Medulla oblongata (tissue), 1 donor: ENCODE measurements at regions not wholly inside any gene's neighbourhood (a gene's known extent, or its start where the extent isn't known, plus 50 kb on each side); places are given as distances from the start of the nearest gene placed in this dataset.

Source experiments
- DNase-seq: peaks from one replicate; pipeline ENCODE4 v3.0.0-alpha.2; 2015; ENCODE audit errors: extremely low spot score

DNA sequence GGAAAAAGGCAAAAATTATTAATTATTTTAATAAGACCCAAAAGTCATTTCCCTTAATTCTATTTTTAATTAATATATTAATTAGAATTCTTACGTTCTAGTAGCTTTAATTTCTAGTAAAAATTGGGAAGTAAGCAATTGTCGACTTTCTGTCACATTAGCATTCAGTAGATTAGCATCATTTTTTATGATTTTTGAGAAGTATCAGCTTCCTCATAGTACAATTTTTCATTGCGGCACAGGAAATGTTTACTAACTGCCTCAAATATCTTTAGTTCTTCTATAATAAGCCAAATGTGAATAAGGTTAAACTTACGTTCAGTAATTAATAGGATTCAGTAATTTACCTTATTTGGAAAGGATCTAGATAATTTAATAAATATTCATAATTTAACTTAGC, 687.4 kb downstream of the EPM2A start:
- no peak for DNase-seq

DNA sequence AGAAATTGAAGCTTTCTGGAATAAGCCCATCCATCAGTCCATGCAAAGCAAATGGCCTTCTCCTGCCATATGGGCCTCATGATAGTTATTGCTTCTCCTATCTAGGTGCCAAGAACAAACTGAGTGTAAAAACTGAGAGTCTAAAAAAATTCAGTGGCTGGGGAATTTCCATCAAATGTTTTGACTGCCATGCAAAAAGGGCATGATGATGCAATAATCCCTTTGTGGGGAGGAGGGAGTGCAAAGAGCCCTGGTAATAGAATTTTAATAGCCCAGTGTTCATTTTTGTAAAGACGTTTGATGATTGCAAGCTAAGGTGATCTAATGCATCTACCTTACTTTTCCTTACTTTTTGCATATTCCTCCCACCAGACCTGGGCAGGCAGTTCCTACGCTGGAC, 683.7 kb downstream of the EPM2A start:
- no peak for DNase-seq

DNA sequence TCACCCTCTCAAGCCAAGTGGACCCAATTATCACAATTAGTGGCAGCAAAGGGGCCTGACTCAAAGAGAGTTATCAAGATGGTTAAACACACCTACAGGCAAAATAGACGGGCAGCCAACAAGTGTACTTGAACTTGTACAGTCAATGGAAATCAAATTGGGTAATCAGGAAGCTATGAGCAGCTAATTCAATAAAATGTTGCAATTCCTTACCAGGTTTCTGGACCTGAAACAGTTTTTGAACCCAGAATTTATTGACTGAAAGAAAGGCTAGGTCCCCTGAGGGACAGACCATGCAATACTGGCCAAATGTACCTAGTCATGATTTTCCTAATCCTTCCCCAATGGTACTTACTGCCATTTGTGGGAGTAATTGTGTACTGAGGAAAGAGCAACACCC, 679.8 kb downstream of the EPM2A start:
- DNase-seq, result no peak

DNA sequence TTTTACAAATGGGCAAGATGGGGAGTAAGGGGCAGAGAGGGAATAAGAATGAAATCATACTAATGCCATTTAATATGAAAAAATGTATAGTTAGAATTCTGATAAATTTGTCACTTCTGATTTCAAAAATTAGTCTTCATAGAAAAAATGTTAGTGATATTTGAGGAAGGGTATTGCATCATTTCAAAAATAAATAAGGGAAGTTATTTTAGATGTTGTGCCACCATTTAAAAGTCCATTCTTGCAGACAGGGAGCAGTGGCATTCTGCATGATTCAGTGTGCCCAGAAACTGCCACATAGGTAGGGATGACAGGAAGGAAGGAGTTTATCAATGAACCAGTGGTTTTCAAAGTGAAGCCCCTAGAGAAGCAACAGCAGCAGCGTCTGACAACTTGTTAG, 674.6 kb downstream of the EPM2A start:
- no peak for DNase-seq

DNA sequence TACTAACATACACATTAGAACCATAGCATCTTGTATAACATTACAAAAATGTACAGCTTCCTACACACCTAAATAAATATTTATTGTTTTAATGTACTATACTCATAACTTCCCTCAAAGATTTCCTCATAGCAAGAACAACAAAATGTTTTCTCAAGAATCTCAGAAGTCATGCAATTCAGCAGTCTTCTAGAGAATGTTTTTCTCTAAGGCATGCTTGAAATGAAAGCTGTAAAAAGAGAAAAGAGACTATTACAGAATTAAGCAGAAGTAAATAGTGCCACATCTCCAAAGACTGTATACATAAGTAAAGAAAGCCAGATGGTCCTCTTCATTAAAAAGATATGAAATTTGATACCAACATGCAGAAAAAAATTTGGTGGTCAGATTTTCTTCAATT, 672.2 kb downstream of the EPM2A start:
- DNase-seq, result no peak

DNA sequence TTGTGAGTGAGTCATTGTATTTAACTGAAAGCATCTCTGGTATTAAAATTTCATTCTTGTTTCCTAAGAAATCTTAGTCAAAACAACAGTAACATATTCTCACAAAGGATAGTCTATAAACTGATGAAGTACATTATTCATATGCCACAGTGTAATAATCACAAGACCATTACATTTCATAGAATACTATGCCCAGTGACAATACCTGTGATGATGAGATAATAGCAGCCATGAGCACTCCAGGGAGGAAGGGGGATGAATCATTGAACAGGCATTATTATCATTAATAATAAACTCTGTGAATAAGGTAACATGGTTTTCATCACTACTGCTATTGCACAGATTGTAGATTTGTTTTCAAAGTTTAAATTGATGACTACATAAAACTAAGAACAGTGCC, 667.9 kb downstream of the EPM2A start:
- DNase-seq, result no peak

DNA sequence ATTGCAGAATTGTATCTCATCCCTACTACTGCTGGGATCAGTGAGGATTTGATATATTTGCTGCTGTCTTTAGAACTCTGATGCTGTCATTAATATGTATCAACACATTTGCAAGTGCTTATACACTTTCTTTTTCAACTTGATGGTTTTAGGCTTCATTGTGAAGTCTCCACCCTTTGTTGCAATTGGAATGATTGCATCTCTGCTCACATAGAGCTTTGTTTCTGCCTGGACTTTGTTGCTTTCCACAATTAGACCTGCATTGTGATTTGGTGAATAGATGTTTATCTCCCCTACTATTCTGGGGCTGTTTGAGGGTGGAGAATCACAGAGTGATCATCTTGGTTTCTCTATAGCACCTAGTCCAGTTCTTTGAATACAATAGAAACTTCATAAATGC, 666.7 kb downstream of the EPM2A start:
- no peak for DNase-seq

DNA sequence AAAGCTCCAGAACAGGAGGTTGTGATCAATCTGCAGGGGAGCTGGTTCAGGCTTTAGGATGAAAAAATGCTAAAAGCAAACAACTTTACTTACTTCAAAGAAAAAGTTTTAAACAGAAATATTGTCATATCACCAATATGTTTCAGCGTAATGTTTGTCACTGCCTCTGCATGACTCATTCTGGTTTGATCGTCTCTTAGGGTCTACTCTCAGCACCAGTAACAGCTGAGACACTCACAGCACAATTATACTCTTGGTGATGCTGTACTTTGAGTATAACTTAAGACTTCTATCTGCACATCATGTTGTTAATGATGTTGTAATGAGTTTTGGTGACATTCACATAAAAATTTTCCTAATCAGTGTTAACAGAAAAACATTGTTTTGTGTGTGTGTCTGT, 665.4 kb downstream of the EPM2A start:
- DNase-seq, result no peak

DNA sequence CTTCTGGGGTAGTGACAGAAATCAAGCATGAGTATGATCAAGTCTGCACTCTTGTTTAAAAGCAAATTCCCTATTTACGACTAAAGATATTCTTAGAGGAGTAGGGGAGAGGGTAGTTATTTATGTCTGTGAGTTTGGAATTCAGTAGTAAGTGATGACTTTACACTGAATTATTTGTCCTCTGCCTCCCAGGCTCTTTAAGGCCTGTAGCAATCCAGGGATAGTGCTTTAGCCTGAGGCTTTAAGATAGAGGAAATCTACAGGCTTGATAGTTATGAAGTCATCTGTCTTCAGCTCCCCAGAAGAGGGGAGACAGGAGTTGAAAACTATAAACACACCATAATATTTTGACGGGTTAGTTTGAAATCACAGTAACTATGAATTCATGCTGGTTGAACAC, 664.5 kb downstream of the EPM2A start:
- no peak for DNase-seq

DNA sequence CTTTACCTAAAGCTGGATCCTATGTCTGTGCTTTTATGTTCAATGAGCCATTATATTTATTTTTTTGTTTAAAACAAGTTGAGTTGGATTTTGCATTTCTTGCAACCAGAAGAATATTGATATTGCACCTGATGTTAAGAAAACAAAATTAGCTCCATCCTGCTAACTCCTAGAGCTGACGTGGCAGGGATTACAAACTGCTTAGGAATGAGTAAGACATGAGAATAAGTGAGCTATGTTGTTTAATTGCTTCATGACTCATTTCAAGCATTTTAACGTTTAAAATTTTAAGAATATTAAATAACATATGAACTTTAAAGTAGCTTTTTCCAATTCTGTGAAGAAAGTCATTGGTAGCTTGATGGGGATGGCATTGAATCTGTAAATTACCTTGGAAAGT, 663.5 kb downstream of the EPM2A start:
- no peak for DNase-seq

DNA sequence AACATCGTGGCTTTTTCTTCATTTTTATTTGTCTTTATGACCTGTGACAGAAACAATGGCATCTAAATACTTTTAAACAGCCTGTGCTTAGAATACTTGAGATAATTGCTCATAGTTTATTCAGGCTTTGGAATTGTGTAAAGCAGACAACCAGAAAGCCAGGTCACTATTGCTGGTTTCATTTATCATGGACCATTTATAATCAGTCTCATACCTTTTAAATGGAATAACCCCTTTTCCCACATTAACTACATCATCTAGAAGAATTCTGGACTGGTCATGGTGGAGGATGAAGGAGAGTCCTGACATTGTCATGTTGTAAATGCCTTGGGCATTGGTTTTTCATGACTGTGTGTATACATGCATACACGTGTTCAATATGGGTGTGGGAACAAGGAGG, 661.5 kb downstream of the EPM2A start:
- no peak for DNase-seq

DNA sequence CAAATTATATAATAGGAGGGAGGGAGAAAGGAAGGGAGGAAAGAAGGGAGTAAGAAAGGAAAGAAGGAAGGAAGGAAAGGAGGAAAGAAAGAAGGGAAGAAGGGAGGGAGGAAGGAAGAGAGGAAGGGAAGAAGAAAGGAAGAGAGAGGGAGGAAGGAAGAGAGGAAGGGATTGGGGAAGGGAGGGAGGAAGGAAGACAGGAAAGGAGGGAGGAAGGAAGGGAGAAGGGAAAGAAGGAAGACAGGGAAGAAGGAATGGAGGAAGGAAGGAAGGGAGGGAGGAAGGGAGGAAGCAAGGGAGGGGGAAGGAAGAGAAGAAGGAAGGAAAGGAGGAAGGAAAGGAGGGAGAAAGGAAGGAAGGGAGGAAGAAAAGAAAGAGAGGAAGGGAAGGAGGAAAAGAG, 660.5 kb downstream of the EPM2A start:
- no peak for DNase-seq

DNA sequence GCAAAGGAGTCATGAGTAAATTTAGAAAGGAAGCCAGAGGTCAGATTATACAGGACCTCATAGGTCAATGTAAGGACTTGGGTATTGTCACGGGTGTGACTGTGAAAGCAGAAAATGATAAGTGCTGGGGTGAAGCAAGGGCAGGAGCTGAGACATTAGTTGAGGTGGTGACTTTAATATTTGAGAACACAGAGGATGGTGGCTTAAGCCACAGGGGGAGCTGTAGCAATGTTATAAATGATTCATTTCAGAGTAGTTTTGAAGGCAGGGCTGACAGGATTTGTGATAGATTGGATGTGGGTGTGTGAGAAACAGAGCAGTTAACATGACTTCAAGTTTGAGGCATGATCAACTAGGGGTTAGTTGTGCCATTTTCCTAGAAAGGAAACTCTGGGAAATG, 659.9 kb downstream of the EPM2A start:
- DNase-seq, result no peak

DNA sequence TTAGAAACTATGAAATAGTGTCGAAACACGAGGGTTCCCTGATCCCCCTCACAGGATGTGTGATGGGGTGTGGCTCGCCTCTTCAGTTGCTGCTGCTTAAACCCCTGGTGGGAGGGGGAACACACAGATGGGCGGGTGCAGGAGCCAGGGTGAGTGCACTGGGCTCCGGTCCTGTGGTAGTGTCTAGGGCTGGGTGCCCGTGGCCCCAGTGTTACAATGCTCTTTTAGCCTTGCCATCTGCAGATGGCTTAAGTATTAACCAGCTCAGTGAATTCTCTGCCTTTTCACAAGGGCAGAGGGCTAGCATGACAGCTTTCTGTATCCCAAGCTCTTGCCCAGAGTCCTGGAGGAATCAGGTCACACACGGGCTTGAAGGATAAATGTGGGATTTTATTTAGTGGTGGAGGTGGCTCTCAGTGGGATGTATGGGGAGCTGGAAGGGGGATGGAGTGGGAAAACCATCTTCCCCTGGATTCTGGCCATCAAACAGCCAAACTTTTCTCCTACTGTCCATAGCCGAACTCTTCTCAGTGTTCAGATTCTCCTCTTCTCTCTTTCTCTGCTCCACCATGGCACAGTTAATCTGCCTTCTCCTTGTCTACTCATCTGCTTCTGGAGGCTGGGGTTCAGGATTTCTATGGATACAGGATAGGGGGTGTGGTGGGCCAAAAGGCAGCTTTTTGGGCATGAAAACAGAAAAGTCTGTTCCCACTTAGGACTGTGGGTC, 659.0 kb downstream of the EPM2A start:
- no peak for DNase-seq

DNA sequence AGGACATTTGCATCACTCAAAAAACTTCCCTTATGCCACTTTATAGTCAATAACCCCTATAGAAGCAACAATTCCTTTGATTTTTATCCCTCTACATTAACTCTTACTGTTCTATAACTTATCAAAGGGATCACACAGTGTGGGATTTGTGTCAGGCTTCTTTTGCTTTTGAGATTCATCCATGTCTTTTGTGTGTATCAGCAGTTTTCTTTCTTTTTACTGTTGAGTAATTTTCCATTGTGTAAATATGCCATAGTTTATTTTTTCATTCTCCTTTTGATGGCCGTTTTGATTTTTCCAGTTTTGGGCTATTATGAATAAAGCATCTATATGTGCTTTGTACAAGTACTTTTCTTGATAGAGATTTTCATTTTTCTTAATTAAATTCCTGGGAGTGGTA, 657.9 kb downstream of the EPM2A start:
- no peak for DNase-seq

DNA sequence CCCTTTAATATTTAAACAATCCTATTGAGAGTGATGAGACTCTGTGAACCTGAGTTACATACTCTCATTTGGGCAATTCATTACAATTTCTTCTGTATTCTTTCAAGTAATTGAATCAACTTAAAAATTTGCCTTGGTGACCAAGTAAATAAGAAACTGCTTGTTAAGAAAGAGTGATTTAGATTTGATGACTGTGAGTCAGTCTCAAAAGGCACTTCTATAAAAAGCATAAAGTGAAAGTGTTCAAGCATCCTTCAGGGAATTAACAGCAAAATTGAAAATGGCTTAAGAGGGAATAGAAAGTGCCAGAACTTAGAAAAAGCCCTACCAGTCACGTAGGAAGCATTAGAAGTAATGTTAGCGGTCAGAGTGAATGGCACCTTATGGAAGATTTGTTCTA, 654.7 kb downstream of the EPM2A start:
- DNase-seq, result no peak

DNA sequence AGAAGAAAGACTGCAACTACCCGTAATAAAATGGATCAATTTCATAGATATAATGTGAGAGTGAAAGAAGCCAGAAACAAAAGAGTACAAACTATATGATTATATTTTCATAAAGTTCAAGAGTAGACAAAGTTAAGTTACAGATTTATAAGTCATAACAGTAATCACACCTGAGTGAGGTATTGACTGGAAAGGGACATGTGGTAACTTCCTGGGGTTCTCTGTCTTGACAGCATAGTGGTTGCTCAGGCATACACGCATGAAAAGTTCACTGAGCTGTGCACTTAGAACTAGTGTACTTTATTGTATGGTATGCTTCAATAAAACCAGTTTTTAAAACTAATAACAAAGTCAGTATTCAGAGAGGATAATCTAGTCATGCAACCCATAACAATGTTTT, 653.6 kb downstream of the EPM2A start:
- DNase-seq, result no peak

DNA sequence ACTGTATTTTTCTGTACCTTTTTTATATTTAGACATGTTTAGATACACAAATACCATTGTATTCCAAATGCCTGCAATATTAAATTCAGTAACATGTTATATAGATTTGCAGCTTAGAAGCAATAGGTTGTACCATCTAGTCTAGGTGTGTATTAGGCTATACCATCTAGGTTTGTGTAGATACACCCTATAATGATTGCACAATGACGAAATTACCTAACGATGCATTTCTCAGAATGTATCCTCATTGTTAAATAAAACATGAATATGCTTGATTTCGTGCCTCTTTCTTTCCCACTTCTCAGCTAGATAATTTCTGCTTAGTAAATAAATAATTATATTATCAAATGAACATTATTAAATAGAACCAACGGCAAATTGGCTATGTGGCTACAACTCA, 653.0 kb downstream of the EPM2A start:
- no peak for DNase-seq

DNA sequence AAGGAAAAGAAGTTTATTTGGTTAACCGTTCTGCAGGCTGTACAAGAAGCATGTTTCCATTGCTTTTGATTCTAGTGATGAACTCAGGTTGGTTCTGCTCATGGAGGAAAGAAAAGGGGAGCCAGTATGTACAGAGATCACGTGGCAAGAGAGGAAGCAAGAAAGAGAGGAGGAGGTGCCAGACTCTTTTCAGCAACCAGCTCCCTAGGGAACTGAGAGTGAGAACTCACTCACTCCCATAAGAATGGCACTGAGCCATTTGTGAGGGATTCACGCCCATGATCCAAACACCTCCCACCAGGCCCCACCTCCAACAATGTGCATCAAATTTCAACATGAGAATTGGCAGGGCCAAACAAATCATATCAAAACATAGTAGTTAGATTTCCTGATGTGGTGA, 649.1 kb downstream of the EPM2A start:
- no peak for DNase-seq

DNA sequence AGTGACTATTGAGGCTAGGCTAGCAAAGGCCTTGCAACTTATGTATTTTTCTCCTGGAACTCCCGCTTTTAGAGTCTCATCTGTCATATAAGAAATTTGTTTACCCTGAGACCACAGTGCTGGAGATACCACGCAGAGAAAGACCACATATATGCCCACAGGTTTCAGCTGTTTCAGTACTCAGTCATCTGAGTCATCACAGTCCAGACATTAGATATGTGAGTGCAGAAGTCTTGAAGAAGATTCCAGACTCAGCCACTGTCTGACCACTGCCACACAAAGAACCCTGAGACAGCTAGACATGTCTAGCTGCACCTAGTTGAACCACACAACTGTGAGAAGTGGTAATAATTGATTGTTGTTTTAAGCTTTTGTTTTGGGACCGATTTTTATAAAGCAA, 648.3 kb downstream of the EPM2A start:
- DNase-seq, result no peak

DNA sequence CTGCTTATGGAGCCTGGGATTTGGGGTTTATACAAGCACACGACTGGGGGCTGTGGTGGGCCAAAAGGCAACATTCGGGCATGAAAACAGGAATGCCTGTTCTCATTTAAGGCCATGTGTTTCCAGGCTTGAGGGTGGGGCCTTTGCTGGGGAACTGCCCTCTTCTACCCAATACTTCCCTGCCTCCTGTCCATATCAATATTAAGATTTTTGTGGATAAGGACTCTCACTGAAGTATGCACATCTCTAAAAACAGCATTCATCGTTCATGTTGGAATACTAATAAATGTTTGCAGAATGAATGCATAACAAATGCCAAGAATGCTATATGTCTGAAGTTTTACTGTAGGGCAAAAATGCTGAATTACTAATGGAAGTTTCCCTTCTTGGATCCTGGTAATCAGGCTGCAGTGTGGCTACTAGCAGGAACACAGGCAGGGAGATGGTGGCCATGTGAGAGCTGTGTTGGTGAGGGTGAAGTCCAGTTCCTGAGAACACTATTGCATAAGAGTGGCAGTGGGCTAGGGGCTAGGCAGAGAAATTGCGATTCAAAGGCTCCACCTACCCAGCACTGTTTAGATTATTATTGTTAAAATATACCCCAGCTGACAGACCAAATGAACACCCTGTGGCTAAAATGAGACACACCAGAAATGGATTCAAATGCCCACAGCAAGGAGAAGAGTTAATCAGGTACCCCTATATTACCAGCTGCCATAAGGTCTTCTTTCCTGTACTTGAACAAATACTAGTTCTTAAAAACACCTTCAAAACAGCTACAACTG, 644.3 kb downstream of the EPM2A start:
- DNase-seq, result no peak

DNA sequence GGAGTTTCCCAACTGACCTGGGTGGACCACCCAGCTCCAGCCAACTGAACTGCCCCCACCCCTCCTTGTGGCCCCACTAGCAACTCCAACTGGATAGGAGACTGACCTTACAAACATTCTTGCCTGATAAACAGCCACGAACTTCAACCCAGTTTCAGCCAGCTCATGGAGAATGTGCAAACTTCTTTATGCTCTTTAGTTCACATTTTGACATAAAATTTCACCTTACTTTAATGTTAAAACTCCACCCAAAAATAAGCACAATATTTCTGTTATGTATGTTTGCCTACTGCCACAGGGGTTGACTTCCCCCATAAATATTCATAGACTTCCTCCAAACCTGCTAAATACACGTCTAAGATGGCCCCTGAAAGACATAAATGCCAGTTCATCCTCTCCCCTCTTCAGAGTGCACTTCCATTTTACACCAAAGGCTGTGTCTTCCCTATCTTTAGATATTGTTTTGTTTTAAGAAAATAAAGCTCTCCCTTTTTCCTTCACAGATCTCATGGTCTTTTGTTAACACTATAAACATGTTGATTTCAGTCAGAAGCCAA, 643.7 kb downstream of the EPM2A start:
- no peak for DNase-seq

DNA sequence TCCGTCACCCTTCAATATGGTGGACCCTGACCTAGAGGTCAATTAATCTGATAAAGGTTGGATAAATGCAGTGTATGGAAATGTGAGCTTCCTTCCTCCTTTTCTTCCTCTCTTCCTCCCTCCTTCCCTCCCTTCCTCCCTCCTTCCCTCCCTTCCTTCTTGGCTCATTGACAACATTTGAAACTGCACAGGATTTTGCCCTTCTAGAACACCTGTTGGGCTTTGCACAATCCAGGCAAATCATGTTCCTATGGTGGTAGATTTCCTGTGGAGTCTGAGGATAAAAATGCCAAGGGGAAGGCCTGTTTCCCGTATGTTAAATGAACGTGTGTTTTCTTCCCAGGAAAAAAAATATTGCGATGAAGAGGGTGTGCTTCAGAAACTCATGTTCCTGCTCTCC, 642.8 kb downstream of the EPM2A start:
- DNase-seq, result no peak
